NCI-H187 (cell line): ENCODE measurements at regions not wholly inside any gene's neighbourhood (a gene's known extent, or its start where the extent isn't known, plus 50 kb on each side); places are given as distances from the start of the nearest gene placed in this dataset.

Source experiments
- DNase-seq, 2 experiments: peaks; one replicate each; lab custom pipeline; 2025; lab: John Stamatoyannopoulos, UW

GRCh38 chr4:128388352-128388630 is 100.7 kb upstream of the PGRMC2 start:
- DNase-seq: no peak

- no peak for DNase-seq
Measured at GRCh38 chr4:128387600-128388351, 100.2 kb upstream of the PGRMC2 start.

- no peak for DNase-seq
Measured at GRCh38 chr4:128386761-128387599, 99.4 kb upstream of the PGRMC2 start.

GRCh38 chr4:128385683-128386304 is 98.2 kb upstream of the PGRMC2 start:
- DNase-seq: no peak

GRCh38 chr4:128384765-128385598 is 97.4 kb upstream of the PGRMC2 start:
- no peak for DNase-seq

- no peak for DNase-seq
Measured at GRCh38 chr4:128384091-128384520, 96.5 kb upstream of the PGRMC2 start.

GRCh38 chr4:128381748-128382559 is 94.3 kb upstream of the PGRMC2 start:
- no peak for DNase-seq

GRCh38 chr4:128380306-128380705 is 92.7 kb upstream of the PGRMC2 start:
- no peak for DNase-seq

GRCh38 chr4:128379860-128380259 is 92.2 kb upstream of the PGRMC2 start:
- no peak for DNase-seq

GRCh38 chr4:128378668-128379067 is 91.1 kb upstream of the PGRMC2 start:
- DNase-seq: no peak

GRCh38 chr4:128376958-128377357 is 89.3 kb upstream of the PGRMC2 start:
- DNase-seq: no peak

GRCh38 chr4:128376303-128376702 is 88.7 kb upstream of the PGRMC2 start:
- DNase-seq: no peak

GRCh38 chr4:128373628-128374027 is 86.0 kb upstream of the PGRMC2 start:
- DNase-seq: no peak

GRCh38 chr4:128371876-128372275 is 84.3 kb upstream of the PGRMC2 start:
- DNase-seq: no peak

GRCh38 chr4:128371001-128371777 is 83.6 kb upstream of the PGRMC2 start:
- DNase-seq: no peak

- no peak for DNase-seq
Measured at GRCh38 chr4:128366212-128366611, 78.6 kb upstream of the PGRMC2 start.

- no peak for DNase-seq
Measured at GRCh38 chr4:128364565-128364964, 77.0 kb upstream of the PGRMC2 start.

GRCh38 chr4:128363966-128364365 is 76.4 kb upstream of the PGRMC2 start:
- no peak for DNase-seq

- DNase-seq: no peak
Measured at GRCh38 chr4:128362760-128363159, 75.1 kb upstream of the PGRMC2 start.

GRCh38 chr4:128359422-128359821 is 71.8 kb upstream of the PGRMC2 start:
- DNase-seq: no peak

GRCh38 chr4:128358913-128359279 is 71.3 kb upstream of the PGRMC2 start:
- no peak for DNase-seq
